ENCODE measurements at regions not wholly inside any gene's neighbourhood (a gene's known extent, or its start where the extent isn't known, plus 50 kb on each side); places are given as distances from the start of the nearest gene placed in this dataset.
"Not testable (repeated sequence)": the region's sequence is repeated elsewhere in the genome, so short reads cannot be mapped to it uniquely, and the experiment has no call there.

GRCh38 chr2:12024197-12024907 lies 277.9 kb downstream of the LPIN1 start:
- not testable (repeated sequence) for TF ChIP-seq CTCF, POLR2A (IDR thresholded peaks at IDR 0.05)
